ENCODE measurements at regions not wholly inside any gene's neighbourhood (a gene's known extent, or its start where the extent isn't known, plus 50 kb on each side); places are given as distances from the start of the nearest gene placed in this dataset.

DNA sequence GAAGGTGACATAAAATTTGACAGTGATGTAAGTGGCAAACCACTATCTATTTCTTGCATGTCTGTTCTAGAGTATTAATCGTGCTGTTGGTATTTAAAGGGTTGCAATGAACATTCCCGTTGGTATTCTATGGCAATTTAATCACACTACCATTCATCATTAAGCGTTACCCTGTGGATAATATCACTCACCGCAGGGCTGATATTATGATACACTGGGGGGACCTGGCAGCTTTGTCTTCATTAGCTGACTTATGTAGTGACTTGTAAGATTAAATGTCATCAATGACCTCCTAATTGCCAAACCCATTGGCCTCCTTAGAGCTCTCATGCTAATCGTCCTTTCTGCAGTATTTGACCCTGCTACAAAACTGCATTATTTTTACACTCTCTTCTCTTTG is 624.5 kb upstream of the VSTM2A start:
- Histone ChIP-seq H3F3A (ENCODE audit: insufficient read depth, low read length) (no peaks in the 10 kb centered on the region), H2AFZ (ENCODE audit: low read length) (no peak overlapping the region), H3K9me3 (replicated peaks; ENCODE audit: insufficient read depth, low read length) (no peaks in the 10 kb centered on the region), H4K20me1 (ENCODE audit: insufficient read depth, low read length) (no peaks in the 10 kb centered on the region), H3K9ac (ENCODE audit: low read length) (no peak overlapping the region), H3K36me3 (replicated peaks; ENCODE audit: insufficient read depth, low read length) (no peaks in the 10 kb centered on the region), H3K4me1 (ENCODE audit: low read length) (no peaks in the 10 kb centered on the region), H3K4me3 (ENCODE audit: low read length) (no peak overlapping the region), H3K4me2 (ENCODE audit: low read depth, low read length) (no peak overlapping the region), H3K27ac (ENCODE audit: low read length) (no peak overlapping the region), H3K79me2 (ENCODE audit: low read length) (no peaks in the 10 kb centered on the region), H3K27me3 (replicated peaks; ENCODE audit: insufficient read depth, low read length) (no peaks in the 10 kb centered on the region), H3K9me2 (replicated peaks; ENCODE audit: insufficient read depth, low read length) (no peaks in the 10 kb centered on the region)
- DNase-seq: no peak
- TF ChIP-seq, protein P1, sequence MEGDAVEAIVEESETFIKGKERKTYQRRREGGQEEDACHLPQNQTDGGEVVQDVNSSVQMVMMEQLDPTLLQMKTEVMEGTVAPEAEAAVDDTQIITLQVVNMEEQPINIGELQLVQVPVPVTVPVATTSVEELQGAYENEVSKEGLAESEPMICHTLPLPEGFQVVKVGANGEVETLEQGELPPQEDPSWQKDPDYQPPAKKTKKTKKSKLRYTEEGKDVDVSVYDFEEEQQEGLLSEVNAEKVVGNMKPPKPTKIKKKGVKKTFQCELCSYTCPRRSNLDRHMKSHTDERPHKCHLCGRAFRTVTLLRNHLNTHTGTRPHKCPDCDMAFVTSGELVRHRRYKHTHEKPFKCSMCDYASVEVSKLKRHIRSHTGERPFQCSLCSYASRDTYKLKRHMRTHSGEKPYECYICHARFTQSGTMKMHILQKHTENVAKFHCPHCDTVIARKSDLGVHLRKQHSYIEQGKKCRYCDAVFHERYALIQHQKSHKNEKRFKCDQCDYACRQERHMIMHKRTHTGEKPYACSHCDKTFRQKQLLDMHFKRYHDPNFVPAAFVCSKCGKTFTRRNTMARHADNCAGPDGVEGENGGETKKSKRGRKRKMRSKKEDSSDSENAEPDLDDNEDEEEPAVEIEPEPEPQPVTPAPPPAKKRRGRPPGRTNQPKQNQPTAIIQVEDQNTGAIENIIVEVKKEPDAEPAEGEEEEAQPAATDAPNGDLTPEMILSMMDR (IDR thresholded peaks at IDR 0.05; ENCODE audit: low read length): no peak

DNA sequence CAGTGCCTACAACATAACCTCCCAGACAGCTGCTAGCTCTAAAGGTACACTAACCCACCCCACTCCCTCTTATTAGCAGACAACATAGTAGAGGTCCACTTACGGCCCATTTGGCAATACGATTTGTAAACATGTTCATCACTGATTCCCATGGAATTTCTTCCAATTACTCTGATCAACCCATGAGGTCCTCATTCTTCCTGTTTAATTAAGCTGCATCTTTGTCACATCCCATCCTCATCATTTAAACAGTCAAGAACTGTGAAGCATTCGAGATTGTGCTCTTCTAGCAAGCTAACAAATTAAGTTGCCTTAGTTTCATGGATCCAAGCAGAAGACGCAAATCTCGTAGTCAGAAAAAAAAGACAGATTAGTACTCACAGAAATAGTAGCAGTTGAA is 622.2 kb upstream of the VSTM2A start:
- TF ChIP-seq, protein P1 (IDR thresholded peaks at IDR 0.05; ENCODE audit: low read length): no peak
- TF ChIP-seq EZH2phosphoT487 (IDR thresholded peaks at IDR 0.05; ENCODE audit: low read length): no peak
- TF ChIP-seq EZH2 (optimal IDR thresholded peaks at IDR 0.05; ENCODE audit: low read depth, low read length): no peak
- Histone ChIP-seq H4K20me1 (ENCODE audit: insufficient read depth, low read length) (no peaks in the 10 kb centered on the region), H3K27me3 (replicated peaks; ENCODE audit: insufficient read depth, low read length) (no peaks in the 10 kb centered on the region), H3K4me2 (ENCODE audit: low read depth, low read length) (no peak overlapping the region), H3K9me2 (replicated peaks; ENCODE audit: insufficient read depth, low read length) (no peaks in the 10 kb centered on the region), H3F3A (ENCODE audit: insufficient read depth, low read length) (no peaks in the 10 kb centered on the region), H3K4me1 (ENCODE audit: low read length) (no peaks in the 10 kb centered on the region), H3K27ac (ENCODE audit: low read length) (no peak overlapping the region), H3K4me3 (ENCODE audit: low read length) (no peak overlapping the region), H3K9ac (ENCODE audit: low read length) (no peak overlapping the region), H3K9me3 (replicated peaks; ENCODE audit: insufficient read depth, low read length) (no peaks in the 10 kb centered on the region), H3K79me2 (ENCODE audit: low read length) (no peaks in the 10 kb centered on the region), H2AFZ (ENCODE audit: low read length) (no peak overlapping the region), H3K36me3 (replicated peaks; ENCODE audit: insufficient read depth, low read length) (no peaks in the 10 kb centered on the region)
- DNase-seq: no peak

DNA sequence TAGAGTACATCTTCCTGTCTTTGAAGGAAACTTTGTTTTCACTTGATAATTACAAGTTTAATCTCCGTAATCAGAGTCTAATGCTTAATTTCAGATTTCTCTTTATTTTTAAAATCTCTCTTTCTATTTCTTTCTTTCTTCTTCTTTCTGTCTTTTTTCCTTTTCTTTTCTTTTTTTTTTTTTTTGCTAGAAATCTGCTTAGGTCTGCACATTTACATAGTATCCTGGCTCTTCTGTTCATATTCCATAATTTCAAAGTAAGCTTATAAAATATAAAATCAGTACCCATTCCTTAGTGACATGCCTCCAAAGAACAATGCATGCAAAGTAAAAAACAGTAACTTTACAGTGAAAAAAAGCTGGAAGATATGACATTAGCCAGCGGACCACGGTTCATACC is 601.7 kb upstream of the VSTM2A start:
- H3K9me3 ChIP-seq (replicated peaks; ENCODE audit: insufficient read depth, low read length): no peaks in the 10 kb centered on the region
- no peaks in the 10 kb centered on the region for H3K79me2 ChIP-seq (ENCODE audit: low read length)
- TF ChIP-seq, protein P1 (IDR thresholded peaks at IDR 0.05; ENCODE audit: low read length): no peak
- TF ChIP-seq EZH2 (optimal IDR thresholded peaks at IDR 0.05; ENCODE audit: low read depth, low read length) (no peak), EZH2phosphoT487 (IDR thresholded peaks at IDR 0.05; ENCODE audit: low read length) (no peak)
- H3K9me2 ChIP-seq (replicated peaks; ENCODE audit: insufficient read depth, low read length): no peaks in the 10 kb centered on the region
- H3K9ac ChIP-seq (ENCODE audit: low read length): no peak overlapping the region
- no peak overlapping the region for H3K4me2 ChIP-seq (ENCODE audit: low read depth, low read length)
- H3K27me3 ChIP-seq (replicated peaks; ENCODE audit: insufficient read depth, low read length): no peaks in the 10 kb centered on the region
- no peaks in the 10 kb centered on the region for H3K4me1 ChIP-seq (ENCODE audit: low read length)
- no peak overlapping the region for H2AFZ ChIP-seq (ENCODE audit: low read length)
- H3K27ac ChIP-seq (ENCODE audit: low read length): no peak overlapping the region
- H3K4me3 ChIP-seq (ENCODE audit: low read length): no peak overlapping the region
- no peak for DNase-seq
- H3K36me3 ChIP-seq (replicated peaks; ENCODE audit: insufficient read depth, low read length): no peaks in the 10 kb centered on the region
- no peaks in the 10 kb centered on the region for H4K20me1 ChIP-seq (ENCODE audit: insufficient read depth, low read length)
- no peaks in the 10 kb centered on the region for H3F3A ChIP-seq (ENCODE audit: insufficient read depth, low read length)

DNA sequence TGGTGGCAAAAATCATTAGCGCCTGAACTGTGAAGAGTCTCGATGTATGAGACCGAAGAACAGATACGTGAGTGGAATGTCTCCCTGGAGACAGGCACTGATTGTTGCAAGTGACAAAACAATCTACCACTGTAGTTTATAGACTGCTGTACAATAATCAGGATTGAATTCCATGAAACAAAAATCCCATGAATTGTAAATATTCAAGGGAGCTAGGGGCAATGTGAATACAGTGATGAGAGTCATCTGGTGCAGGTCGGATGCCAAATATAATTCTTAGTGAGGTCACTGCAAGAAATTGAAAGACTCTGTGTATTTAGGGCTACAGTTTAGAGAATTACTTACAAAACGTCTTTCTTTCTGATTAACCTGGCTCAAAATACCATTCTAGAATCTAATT is 594.4 kb upstream of the VSTM2A start:
- Histone ChIP-seq H3K36me3 (replicated peaks; ENCODE audit: insufficient read depth, low read length) (no peaks in the 10 kb centered on the region), H4K20me1 (ENCODE audit: insufficient read depth, low read length) (no peaks in the 10 kb centered on the region), H3K9me3 (replicated peaks; ENCODE audit: insufficient read depth, low read length) (no peaks in the 10 kb centered on the region), H3K27me3 (replicated peaks; ENCODE audit: insufficient read depth, low read length) (no peaks in the 10 kb centered on the region), H3K4me1 (ENCODE audit: low read length) (no peaks in the 10 kb centered on the region), H3K9me2 (replicated peaks; ENCODE audit: insufficient read depth, low read length) (no peaks in the 10 kb centered on the region), H3K79me2 (ENCODE audit: low read length) (no peaks in the 10 kb centered on the region), H3K4me2 (ENCODE audit: low read depth, low read length) (no peak overlapping the region), H3K27ac (ENCODE audit: low read length) (no peak overlapping the region), H3K9ac (ENCODE audit: low read length) (no peak overlapping the region), H2AFZ (ENCODE audit: low read length) (no peak overlapping the region), H3K4me3 (ENCODE audit: low read length) (no peak overlapping the region), H3F3A (ENCODE audit: insufficient read depth, low read length) (no peaks in the 10 kb centered on the region)
- TF ChIP-seq EZH2phosphoT487 (IDR thresholded peaks at IDR 0.05; ENCODE audit: low read length) (no peak), EZH2 (optimal IDR thresholded peaks at IDR 0.05; ENCODE audit: low read depth, low read length) (no peak)
- TF ChIP-seq, protein P1 (IDR thresholded peaks at IDR 0.05; ENCODE audit: low read length): no peak
- DNase-seq: no peak

Measured in MM.1S (cell line).